ENCODE measurements at regions not wholly inside any gene's neighbourhood (a gene's known extent, or its start where the extent isn't known, plus 50 kb on each side); places are given as distances from the start of the nearest gene placed in this dataset.
"Not testable (repeated sequence)": the region's sequence is repeated elsewhere in the genome, so short reads cannot be mapped to it uniquely, and the experiment has no call there.

- ATAC-seq: no peak
- Mint-ChIP-seq H3K4me1 (peaks cover 3% of the 10 kb centered on the region), H3K36me3 (ENCODE audit: low read depth) (peaks cover 8% of the 10 kb centered on the region), H3K4me3 (no peak overlapping the region), H3K27ac (no peak overlapping the region), H3K27me3 (peaks cover 23% of the 10 kb centered on the region)
- peaks cover 3% of the 10 kb centered on the region for H3K9me3 ChIP-seq (ENCODE audit: control insufficient read depth, low read length, poor library complexity, severe bottlenecking)
- no peak for DNase-seq
These were observed 69.3 kb upstream of the FAM241A start for GRCh38 chr4:112075906-112076305.

GRCh38 chr4:112076919-112077608 is 68.2 kb upstream of the FAM241A start:
- DNase-seq (no peak), ATAC-seq (no peak)
- Mint-ChIP-seq H3K4me1 (peaks cover 3% of the 10 kb centered on the region), H3K36me3 (ENCODE audit: low read depth) (peaks cover 8% of the 10 kb centered on the region), H3K4me3 (no peak overlapping the region), H3K27ac (no peak overlapping the region), H3K27me3 (peaks cover 24% of the 10 kb centered on the region)
- H3K9me3 ChIP-seq (ENCODE audit: control insufficient read depth, low read length, poor library complexity, severe bottlenecking): peaks cover 3% of the 10 kb centered on the region

GRCh38 chr4:112077743-112078142 is 67.5 kb upstream of the FAM241A start:
- no peak for ATAC-seq
- no peak for DNase-seq
- H3K9me3 ChIP-seq (ENCODE audit: control insufficient read depth, low read length, poor library complexity, severe bottlenecking): peaks cover 3% of the 10 kb centered on the region
- no peak overlapping the region for H3K27ac Mint-ChIP-seq
- H3K4me1 Mint-ChIP-seq: peaks cover 3% of the 10 kb centered on the region
- H3K4me3 Mint-ChIP-seq: no peak overlapping the region
- peaks cover 24% of the 10 kb centered on the region for H3K27me3 Mint-ChIP-seq
- peaks cover 8% of the 10 kb centered on the region for H3K36me3 Mint-ChIP-seq (ENCODE audit: low read depth)

GRCh38 chr4:112082954-112083586 is 62.2 kb upstream of the FAM241A start:
- peaks cover 8% of the 10 kb centered on the region for H3K36me3 Mint-ChIP-seq (ENCODE audit: low read depth)
- DNase-seq (no peak), ATAC-seq (no peak)
- no peak overlapping the region for H3K27ac Mint-ChIP-seq
- H3K9me3 ChIP-seq (ENCODE audit: control insufficient read depth, low read length, poor library complexity, severe bottlenecking): no peaks in the 10 kb centered on the region
- no peaks in the 10 kb centered on the region for H3K4me1 Mint-ChIP-seq
- no peak overlapping the region for H3K4me3 Mint-ChIP-seq
- peaks cover 34% of the 10 kb centered on the region for H3K27me3 Mint-ChIP-seq

GRCh38 chr4:112083587-112084347 is 61.5 kb upstream of the FAM241A start:
- no peak for DNase-seq
- H3K4me3 Mint-ChIP-seq: no peak overlapping the region
- no peaks in the 10 kb centered on the region for H3K4me1 Mint-ChIP-seq
- H3K9me3 ChIP-seq (ENCODE audit: control insufficient read depth, low read length, poor library complexity, severe bottlenecking): no peaks in the 10 kb centered on the region
- peaks cover 34% of the 10 kb centered on the region for H3K27me3 Mint-ChIP-seq
- H3K36me3 Mint-ChIP-seq (ENCODE audit: low read depth): peaks cover 8% of the 10 kb centered on the region
- no peak for ATAC-seq
- no peak overlapping the region for H3K27ac Mint-ChIP-seq

- H3K27me3 Mint-ChIP-seq: peaks cover 26% of the 10 kb centered on the region
- ATAC-seq (no peak), DNase-seq (no peak)
- H3K4me3 Mint-ChIP-seq: no peak overlapping the region
- no peaks in the 10 kb centered on the region for H3K36me3 Mint-ChIP-seq (ENCODE audit: low read depth)
- no peaks in the 10 kb centered on the region for H3K9me3 ChIP-seq (ENCODE audit: control insufficient read depth, low read length, poor library complexity, severe bottlenecking)
- H3K27ac Mint-ChIP-seq: no peak overlapping the region
- no peaks in the 10 kb centered on the region for H3K4me1 Mint-ChIP-seq
These were observed 59.9 kb upstream of the FAM241A start for GRCh38 chr4:112085156-112086035.

GRCh38 chr4:112086036-112086434 is 59.2 kb upstream of the FAM241A start:
- Mint-ChIP-seq H3K4me3 (no peak overlapping the region), H3K27ac (no peak overlapping the region)

GRCh38 chr4:112086661-112087060 is 58.6 kb upstream of the FAM241A start:
- peaks cover 21% of the 10 kb centered on the region for H3K27me3 Mint-ChIP-seq
- not testable (repeated sequence) for DNase-seq; H3K36me3 Mint-ChIP-seq (ENCODE audit: low read depth)

More at GRCh38 chr4:112086036-112086434, 59.2 kb upstream of the FAM241A start:
- Mint-ChIP-seq H3K27me3 (peaks cover 21% of the 10 kb centered on the region), H3K4me1 (no peaks in the 10 kb centered on the region), H3K36me3 (ENCODE audit: low read depth) (no peaks in the 10 kb centered on the region)
- H3K9me3 ChIP-seq (ENCODE audit: control insufficient read depth, low read length, poor library complexity, severe bottlenecking): no peaks in the 10 kb centered on the region
- DNase-seq: no peak
- no peak for ATAC-seq

GRCh38 chr4:112092330-112092729 is 52.9 kb upstream of the FAM241A start:
- not testable (repeated sequence) for H3K4me1 Mint-ChIP-seq

More at GRCh38 chr4:112086661-112087060, 58.6 kb upstream of the FAM241A start:
- H3K4me3 Mint-ChIP-seq; H3K9me3 ChIP-seq (ENCODE audit: control insufficient read depth, low read length, poor library complexity, severe bottlenecking); H3K27ac Mint-ChIP-seq; ATAC-seq; H3K4me1 Mint-ChIP-seq: not testable (repeated sequence)

GRCh38 chr4:112093636-112094202 is 51.5 kb upstream of the FAM241A start:
- ATAC-seq (no peak), DNase-seq (no peak)
- H3K9me3 ChIP-seq (ENCODE audit: control insufficient read depth, low read length, poor library complexity, severe bottlenecking): no peaks in the 10 kb centered on the region
- Mint-ChIP-seq H3K4me1 (no peaks in the 10 kb centered on the region), H3K27me3 (peaks cover 24% of the 10 kb centered on the region), H3K36me3 (ENCODE audit: low read depth) (peaks cover 2% of the 10 kb centered on the region), H3K4me3 (no peak overlapping the region), H3K27ac (no peak overlapping the region)

More at GRCh38 chr4:112092330-112092729, 52.9 kb upstream of the FAM241A start:
- not testable (repeated sequence) for ATAC-seq; H3K36me3 Mint-ChIP-seq (ENCODE audit: low read depth); H3K27ac Mint-ChIP-seq; H3K4me3 Mint-ChIP-seq; H3K9me3 ChIP-seq (ENCODE audit: control insufficient read depth, low read length, poor library complexity, severe bottlenecking); DNase-seq
- H3K27me3 Mint-ChIP-seq: peaks cover 17% of the 10 kb centered on the region

GRCh38 chr4:112094330-112094729 is 50.9 kb upstream of the FAM241A start:
- H3K27me3 Mint-ChIP-seq: peaks cover 28% of the 10 kb centered on the region
- H3K9me3 ChIP-seq (ENCODE audit: control insufficient read depth, low read length, poor library complexity, severe bottlenecking): no peaks in the 10 kb centered on the region
- H3K36me3 Mint-ChIP-seq (ENCODE audit: low read depth): peaks cover 2% of the 10 kb centered on the region
- H3K4me1 Mint-ChIP-seq: peaks cover under 1% of the 10 kb centered on the region
- no peak overlapping the region for H3K27ac Mint-ChIP-seq
- ATAC-seq: no peak
- no peak for DNase-seq
- no peak overlapping the region for H3K4me3 Mint-ChIP-seq
